HG03571 (cell line): ENCODE measurements at regions not wholly inside any gene's neighbourhood (a gene's known extent, or its start where the extent isn't known, plus 50 kb on each side); places are given as distances from the start of the nearest gene placed in this dataset.
"Not testable (repeated sequence)": the region's sequence is repeated elsewhere in the genome, so short reads cannot be mapped to it uniquely, and the experiment has no call there.

Experiments used
- ATAC-seq: cut with Tn5 transposase; IDR thresholded peaks from one replicate; pipeline ENCODE4 v1.9.1; 2021; ENCODE audit not compliant: unreplicated experiment

DNA sequence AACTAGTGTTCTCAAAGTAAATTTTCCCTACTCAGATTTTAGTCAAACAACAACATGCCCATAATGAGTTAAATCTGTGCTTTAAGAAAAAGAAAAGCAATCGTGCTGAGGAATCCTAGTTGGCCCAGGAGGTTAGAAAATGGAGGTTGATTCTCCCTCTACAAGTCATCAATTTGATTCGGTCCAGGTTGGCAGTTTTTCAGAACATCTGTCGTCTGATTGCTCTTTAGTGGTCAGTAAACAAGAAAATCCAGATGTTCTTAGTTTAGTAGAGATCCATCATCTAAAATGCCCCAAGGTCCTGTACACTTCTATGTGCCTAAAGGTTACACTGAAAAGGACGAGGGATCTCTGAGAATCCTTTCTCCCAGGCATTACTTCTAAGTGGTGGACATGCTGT, 659.2 kb downstream of the MTRR start:
- ATAC-seq = no peak

DNA sequence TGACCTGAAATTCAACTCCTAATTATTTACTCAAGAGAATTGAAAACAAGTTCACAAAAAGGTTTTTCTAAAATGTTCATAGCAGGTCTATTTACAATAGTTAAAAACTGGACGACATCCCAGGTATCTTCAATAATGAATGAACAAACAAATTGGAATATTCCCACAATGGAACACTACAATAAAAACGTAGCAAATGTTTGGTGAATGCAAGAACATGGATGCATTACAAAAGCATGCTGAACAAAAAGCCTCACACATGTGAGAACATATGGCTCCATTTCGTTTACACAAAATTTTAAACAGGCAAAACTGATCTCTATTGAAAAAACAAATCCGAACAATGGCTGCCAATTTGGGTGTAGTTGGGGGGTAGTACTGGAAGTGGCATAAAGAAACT, 669.9 kb downstream of the MTRR start:
- ATAC-seq = no peak

DNA sequence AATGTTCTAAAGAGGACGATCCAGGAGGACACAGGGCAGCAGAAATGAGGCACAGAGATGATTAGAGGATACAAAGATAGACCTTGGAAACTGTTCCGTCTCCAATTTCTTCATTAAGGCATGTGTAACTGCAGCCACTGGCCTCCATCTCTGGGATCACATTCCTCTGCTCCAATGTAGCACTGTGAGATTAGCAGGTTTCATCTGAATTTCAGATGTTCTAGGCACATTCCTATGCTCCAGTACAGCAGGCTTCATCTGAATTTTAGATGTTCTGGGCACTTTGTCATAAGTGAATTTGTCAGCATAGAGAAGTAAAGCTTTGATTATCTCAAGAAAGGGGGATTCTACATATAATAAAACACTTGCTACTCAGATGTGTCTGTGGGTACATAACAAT, 671.4 kb downstream of the MTRR start:
- ATAC-seq = no peak

DNA sequence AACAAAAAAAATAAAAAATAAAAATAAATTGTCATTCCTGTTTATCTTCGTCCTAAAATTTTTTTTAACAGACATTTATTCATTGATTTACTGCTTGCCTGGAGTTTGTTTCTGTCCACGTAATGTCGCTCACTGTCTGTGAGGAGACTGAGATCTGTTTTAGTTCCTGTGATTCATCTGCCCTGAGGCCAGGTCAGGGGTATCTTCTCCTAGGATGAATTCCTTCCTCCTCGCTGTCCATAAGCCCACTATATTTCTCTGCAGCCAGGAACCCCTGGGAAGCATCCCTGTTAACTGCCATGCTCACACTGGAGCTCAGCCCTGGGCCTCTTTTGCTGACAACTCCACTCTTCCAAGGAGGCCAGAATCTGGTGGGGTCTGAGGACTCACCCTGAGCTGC, 682.0 kb downstream of the MTRR start:
- ATAC-seq = no peak

DNA sequence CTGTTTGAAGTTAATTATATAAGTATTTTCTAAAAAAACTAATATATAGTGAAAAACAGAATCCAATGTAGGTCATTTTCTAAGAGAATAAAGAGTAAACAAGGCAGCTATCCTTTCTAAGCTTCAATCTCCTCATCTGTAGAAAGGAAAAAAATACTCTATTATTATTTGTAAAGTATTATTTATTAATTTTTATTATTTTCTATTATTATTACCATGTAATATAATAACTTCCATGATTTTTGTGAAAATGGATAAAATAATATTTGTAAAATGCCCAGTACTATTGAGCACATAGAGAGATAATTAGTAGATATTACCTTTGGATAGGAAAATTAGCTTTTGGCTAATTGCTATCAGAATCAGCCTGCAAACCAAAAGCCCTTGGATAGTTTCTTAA, 684.4 kb downstream of the MTRR start:
- no peak for ATAC-seq

DNA sequence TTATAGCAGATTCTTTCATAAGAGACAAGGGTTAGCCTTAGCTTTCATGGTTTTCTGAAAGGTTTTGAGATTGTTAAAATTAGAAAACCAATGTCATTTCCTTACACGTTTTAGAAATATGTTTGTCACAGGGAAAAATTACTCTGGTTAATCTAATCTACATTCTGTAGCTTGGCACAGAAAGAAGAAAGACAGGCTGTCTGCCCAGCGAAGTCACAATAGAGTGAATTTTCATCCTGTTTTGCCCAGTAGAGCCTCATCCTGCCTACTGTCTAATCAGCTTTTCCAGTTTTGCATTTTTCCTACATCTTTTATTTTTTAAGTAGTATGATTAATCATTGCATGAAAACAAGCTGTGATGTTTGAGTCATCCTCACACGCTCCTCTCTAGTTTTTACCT, 688.8 kb downstream of the MTRR start:
- ATAC-seq = no peak

DNA sequence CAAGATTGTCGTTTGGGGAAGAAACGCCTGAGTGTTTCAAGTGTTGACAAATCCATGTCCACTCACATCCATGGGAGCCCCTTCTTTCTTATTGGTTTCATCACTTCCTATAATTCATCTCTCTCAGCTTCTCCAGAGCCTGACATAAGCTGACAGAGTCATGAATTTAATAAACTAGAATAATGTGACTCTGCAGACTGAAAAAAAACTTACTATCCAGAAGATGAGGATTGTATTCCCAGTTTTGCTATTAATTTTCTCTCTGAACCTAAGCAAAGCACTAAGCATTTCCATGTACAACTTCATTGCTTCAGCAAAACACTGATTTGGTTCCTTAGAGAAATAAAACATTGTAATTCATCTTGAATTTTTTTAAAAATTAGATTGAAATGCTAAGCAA, 691.8 kb downstream of the MTRR start:
- ATAC-seq = no peak

DNA sequence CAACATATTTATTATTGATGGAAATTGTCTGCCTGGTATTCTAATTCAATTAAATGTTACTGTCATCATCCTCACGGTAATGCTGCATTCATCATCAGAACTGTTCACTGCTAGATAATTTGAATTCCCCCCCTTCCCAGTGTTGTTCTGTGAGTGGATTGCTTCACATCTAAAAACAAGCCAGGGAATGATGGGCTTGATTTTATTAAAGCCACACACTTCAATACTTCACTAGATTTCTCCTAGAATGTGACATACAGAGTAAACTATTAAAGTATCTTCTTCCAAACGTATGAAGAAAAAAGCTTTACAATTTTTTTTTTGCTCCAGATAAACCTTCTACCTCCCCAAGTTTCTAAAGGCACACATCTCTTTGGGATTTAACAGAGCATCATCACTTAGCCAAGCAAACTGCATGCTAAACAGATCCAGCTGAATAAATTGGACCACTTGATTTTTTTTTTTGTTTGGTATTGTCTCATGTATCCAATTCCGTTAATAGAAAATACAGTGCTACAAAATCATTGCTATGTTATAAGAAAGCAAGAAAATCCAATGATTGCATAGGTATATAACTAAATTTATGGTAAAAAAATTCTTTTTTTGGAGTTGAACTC, 692.4 kb downstream of the MTRR start:
- no peak for ATAC-seq

DNA sequence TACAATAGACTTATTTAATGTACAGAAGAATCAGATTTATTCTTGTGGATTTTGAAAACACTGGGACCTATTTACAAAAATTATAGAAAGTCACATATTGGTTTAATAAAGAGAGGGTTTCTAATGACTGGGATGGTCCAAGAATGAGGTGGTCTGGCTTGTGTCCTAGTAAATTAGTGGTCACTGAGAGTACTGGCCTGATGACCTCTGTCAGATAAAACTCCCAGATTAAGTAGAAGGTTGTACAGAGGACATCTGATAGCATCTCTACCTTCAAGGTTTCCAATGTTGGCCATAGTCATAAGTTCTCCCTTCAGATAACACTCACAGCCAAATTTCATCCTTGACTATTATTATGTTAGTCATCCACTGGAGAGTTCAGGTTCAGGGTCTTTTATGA, 692.9 kb downstream of the MTRR start:
- ATAC-seq = no peak

DNA sequence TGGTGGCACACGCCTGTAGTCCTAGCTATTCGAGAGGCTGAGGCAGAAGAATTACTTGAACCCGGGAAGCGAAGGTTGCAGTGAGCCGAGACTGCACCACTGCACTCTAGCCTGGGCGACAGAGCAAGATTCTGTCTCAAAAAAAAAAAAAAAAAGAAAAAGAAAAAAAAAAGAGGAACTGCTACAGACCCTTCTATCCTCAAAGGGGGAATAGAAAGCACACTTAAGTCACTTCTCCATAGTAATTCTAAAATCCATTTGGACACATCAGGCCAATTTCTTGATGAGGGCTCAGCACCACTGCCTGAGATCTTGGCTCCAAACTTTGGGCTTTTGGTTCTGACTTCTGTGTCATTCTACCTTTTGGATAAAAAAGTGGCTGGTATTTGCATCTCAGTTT, 694.6 kb downstream of the MTRR start:
- not testable (repeated sequence) for ATAC-seq

DNA sequence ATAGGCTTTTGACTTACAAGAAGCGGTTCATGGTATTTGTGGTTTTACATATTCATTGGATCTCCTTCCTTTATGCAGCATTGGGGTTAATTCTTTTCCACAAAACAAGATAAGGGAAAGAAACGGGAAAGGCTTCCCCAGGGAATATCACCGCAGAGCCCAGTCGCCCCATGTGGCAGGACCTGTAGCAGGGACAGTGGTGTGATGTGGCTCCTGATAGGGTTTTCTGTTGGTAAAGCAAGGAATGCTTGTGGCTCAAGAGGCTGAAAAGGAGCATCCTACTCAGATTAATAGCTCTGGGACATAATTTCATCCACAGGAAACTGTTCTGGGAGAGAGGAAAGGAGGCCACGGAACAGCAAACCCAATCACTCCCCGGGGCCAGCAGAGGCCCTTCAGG, 699.9 kb downstream of the MTRR start:
- no peak for ATAC-seq

DNA sequence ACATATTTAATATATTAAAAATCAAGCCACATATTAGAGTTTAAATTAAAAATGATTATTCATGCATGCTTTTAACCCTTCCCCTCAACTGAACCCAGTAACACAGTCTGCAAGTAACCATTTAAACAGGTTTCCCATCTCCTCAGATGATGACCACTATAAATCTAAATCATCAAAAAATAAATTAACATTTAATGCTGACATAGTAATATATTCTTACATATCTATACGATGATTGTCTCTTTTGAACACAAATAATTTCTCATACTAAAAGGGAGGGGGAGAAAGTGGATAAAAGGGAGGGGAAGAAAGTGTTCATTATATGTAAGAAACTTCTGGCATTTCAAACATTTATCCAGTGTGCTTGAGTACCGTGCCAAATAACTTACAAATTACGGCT, 701.6 kb downstream of the MTRR start:
- ATAC-seq = no peak

DNA sequence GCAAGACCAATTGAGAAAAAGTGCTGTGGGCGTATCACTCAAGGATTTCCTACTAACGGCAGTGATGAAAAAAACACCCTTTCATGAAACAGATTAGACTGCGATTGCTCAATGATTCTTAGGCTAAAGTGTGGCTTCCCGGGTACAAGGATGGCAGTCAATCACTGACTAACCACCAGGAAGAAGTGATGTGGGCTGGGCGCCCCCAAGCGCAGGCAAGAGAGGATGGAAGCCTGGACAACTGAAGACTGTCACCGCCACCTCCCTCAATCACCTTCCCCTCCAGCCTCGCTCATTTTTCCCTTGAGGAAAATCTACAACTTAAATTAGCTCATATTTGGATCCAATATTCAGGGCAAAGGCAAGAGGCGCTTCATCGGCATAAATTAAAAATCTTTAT, 707.2 kb downstream of the MTRR start:
- ATAC-seq = no peak

DNA sequence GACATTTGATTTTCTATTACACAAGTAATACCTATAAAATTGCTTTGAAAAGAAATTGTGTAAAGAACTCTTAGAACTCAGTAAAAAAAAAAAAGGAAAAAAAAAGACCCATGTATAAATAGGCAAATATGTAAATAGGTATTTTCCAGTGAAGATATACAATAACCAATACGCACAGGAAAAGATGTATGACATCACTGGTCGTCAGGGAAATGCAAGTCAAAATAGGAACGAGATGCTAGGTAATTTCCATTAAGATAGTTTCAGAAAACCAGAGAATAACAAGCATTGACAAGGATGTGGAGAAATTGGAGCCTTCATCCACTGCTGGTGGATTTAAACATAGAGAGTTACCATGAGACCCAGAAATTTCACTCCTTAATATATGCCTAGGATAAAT, 708.8 kb downstream of the MTRR start:
- ATAC-seq = no peak

DNA sequence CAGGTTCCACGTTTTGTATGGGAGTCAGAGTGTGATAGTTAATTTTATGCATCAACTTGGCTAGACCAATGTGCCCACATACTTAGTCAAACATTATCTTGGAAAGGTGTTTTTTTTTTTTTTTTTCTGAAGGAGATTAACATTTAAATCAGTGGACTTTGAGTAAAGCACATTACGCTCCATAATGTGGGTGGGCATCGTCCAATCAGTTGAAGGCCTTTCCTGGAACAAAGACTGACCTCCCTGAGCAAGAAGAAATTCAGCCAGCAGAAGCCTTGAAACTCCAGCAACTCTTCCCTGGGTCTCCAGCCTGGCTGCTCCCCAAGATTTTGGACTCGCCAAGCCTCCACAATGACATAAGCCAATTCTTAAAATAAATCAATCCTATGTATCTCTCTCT, 711.4 kb downstream of the MTRR start:
- no peak for ATAC-seq

DNA sequence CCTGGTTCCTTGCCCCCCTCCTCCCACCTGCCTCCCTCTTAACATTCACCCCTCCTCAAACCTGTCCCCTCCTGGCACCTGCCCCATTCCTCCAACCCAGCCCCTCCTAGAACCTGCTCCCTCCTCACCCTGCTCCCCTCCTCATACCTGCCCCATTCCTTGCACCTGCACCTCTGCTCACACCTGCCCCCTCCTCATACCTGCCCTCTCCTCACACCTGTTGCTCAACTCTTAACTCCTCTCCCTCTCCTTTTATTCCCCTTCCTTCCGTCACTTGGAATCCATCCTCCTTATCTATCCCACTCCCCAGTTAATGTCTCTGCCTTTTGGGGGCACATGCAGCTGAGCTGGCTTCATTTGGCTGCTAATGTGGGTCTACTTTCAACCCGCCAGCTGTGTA, 712.1 kb downstream of the MTRR start:
- ATAC-seq = no peak

DNA sequence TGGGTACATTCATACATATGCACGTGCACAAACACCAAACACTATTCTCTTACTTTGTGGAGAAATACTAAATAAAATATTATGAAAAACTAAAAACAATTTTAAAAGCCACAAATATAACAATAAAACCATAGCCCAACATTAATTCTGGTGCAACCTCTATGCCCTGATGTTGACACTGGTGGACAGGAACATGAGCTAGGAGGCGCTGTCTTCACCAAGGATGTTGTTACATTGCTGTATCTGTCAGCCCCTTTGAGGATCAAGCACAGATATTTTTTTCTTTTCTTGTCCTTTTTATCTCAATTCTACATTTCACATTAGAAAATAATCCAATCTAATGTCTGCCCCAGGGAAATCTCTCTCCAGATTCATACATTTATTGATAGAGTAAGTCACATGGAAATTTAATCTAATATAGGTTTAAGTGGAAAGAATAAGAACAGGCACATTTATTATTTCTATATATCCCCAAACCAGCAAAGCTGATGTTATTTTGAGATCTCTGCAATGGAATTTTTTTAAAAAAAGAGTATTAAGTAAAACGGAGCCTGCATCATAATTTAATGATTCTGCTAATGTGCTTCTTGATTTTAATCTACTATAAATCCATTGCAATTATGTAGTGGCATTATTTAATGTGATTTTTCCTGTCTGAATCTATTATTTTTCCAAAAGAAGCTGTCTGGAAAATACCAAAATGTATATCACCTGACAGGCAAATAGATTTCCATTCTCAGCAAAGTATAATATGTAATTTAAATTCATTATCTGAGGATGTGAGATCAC, 716.5 kb downstream of the MTRR start:
- no peak for ATAC-seq

DNA sequence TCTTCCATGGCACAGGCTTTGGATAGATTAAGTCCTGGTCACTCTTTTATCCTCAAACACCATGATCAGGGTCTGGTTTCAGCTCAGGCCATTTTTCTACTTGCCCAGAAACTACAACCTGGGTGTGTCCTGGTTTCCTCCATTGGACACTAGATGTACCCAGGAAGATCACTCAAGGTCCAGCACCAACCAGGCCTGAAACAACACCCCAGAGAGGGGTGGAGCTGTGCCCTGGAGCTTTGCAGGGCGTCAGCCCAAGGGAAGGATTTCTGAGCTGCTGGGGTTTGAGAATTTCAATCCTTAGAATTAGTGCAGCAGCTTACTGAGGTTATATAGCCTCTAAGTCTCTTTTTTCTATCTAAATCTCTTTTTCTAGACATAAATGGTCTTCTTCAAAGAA, 722.0 kb downstream of the MTRR start:
- no peak for ATAC-seq

DNA sequence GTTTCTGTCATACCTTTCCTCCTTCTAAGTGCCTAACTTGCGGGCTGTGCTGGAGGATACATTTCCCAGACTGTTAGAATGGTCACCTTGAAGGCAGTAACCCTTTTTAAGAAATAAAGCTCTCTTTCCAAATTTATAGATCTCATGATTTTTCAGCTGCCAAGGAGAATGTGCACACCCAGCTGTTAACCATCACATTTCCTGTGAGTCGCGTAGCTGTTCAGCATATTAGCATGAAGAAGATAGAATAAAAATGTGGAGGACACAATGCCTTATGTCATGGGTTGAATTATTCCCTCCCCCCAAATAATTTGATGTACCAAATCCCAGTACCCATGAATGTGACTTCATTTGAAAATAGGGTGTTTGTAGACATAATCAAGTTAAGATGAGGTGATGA, 729.4 kb downstream of the MTRR start:
- ATAC-seq = no peak

DNA sequence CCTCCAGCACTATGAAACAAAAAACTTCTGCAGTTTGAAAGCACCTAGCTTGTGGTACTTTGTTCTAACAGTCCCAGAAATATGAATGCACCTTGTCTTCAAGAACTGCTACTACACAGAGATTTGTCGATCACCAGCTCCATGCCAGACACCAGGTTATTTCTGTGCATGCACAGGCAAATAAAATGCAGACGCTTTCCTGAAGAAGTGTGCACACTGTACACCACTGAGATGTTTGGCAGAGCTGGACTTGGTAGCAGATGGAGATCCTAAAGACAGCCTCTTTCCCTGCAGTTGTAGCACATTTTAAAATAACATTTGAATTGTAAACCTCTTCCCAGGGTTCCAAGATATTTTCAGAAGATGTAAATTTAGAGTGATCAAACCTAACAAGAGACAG, 730.0 kb downstream of the MTRR start:
- no peak for ATAC-seq

DNA sequence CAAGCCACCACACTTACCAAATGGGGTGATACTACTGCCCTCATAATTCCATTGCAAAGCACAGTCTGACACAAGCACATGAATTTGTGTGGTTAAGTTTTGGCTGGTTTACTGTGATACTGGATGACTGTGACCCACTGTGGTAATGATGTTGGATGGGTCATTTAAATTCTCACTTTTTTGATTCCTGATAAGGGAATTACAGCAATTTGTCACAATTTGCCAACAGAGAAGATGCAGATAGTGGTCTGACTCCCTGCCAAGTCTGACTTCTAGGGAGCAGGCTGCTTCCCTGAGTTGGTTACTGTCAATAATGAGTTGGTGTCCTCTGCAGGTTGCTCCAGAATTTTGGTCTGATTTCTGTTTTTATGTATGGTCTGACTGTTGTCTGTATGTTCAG, 731.9 kb downstream of the MTRR start:
- no peak for ATAC-seq

DNA sequence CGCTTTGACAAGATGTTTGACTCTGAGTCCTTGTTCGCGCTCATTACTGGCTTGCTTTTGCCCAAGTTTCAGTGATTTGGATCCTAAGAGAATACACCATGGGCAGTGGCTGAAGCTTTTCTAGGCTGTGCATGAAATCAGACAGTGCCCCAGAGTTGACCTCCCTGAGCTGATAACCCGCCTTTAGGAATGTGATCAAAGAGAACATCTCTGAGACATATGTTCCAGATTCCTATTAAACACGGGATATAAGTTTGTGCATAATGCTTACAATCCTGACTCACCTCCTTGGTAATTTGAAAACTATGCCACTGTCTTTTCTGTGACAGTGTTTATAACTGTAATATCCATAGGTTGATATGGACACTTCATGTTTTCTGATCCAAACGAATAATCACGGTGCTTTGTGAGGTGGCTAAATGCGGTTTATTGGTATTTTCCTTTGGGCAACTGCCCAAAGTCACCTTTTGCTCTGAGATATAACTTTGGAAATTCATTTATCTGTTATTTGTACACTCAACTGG, 732.9 kb downstream of the MTRR start:
- ATAC-seq = no peak

DNA sequence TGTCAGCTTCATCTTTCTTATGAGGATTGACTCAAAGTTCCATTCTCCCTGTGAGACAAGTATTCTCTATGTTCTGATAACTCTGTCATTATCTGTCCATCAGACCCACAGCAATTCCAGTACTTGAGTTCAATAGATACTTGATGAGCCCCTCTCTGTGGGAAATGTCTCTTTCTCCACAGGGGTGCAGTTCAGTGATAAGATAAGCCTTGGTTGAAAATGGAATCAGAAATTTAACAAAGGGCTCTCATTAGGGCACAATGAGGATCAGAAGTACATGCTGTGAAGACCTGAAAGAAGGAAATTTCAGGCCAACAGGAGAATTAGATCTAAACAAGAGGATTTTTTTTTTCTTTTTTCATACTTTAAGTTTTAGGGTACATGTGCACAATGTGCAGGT, 737.3 kb downstream of the MTRR start:
- ATAC-seq = no peak
